Peyer's patch (tissue), 4 donors: ENCODE measurements at regions not wholly inside any gene's neighbourhood (a gene's known extent, or its start where the extent isn't known, plus 50 kb on each side); places are given as distances from the start of the nearest gene placed in this dataset.

ENCODE experiments used
- POLR2A ChIP-seq, 2 donors: fragments of 450-650 bp; IDR thresholded peaks; one replicate each; pipeline ENCODE4 v1.5.1; 2017; ENCODE audit warnings: antibody characterized with exemption in 2 of 2, mild to moderate bottlenecking in 2 of 2, moderate library complexity in 2 of 2
- TF ChIP-seq, protein P1 (sequence below), 6 experiments: fragments of 450-650 bp in 4 of 6; fragments of 200-600 bp in 2 of 6; sonication (generic) in 1 of 6; IDR thresholded peaks; one replicate each; pipeline ENCODE4 v1.5.1; 2017 to 2019; ENCODE audit warnings: antibody characterized with exemption in 6 of 6, mild to moderate bottlenecking in 3 of 6, moderate library complexity in 1 of 6

DNA sequence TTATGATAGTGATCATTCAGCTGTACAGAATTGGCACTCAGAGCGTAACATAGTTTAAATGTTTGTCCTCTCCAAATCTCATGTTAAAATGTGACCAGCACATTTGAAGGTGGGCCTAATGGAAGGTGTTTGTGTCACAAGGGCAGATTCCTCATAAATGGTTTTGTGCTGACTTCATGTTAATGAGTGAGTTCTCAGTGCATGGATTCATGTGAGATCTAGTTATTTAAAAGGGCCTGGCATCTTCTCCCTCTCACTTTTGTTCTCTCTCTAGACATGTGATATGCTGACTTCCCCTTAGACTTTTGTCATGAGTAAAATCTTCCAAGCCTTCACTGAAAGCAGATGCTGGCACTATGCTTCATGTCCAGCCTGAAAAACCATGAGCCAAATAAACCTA lies 452.4 kb upstream of the PTCHD4 start:
- TF ChIP-seq POLR2A (IDR thresholded peaks at IDR 0.05) = no peak
- TF ChIP-seq, protein P1, sequence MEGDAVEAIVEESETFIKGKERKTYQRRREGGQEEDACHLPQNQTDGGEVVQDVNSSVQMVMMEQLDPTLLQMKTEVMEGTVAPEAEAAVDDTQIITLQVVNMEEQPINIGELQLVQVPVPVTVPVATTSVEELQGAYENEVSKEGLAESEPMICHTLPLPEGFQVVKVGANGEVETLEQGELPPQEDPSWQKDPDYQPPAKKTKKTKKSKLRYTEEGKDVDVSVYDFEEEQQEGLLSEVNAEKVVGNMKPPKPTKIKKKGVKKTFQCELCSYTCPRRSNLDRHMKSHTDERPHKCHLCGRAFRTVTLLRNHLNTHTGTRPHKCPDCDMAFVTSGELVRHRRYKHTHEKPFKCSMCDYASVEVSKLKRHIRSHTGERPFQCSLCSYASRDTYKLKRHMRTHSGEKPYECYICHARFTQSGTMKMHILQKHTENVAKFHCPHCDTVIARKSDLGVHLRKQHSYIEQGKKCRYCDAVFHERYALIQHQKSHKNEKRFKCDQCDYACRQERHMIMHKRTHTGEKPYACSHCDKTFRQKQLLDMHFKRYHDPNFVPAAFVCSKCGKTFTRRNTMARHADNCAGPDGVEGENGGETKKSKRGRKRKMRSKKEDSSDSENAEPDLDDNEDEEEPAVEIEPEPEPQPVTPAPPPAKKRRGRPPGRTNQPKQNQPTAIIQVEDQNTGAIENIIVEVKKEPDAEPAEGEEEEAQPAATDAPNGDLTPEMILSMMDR (IDR thresholded peaks at IDR 0.05) = no peak
